ENCODE measurements at regions not wholly inside any gene's neighbourhood (a gene's known extent, or its start where the extent isn't known, plus 50 kb on each side); places are given as distances from the start of the nearest gene placed in this dataset.
"Not testable (repeated sequence)": the region's sequence is repeated elsewhere in the genome, so short reads cannot be mapped to it uniquely, and the experiment has no call there.

GRCh38 chr5:44997506-44997905 is 188.8 kb downstream of the MRPS30 start:
- Histone ChIP-seq H3K9me2 (ENCODE audit: insufficient read depth) (no peaks in the 10 kb centered on the region), H3K27ac (no peak overlapping the region), H3F3A (ENCODE audit: insufficient read depth, low read depth) (no peaks in the 10 kb centered on the region), H2AFZ (no peak overlapping the region), H4K20me1 (ENCODE audit: insufficient read depth) (no peaks in the 10 kb centered on the region), H3K4me2 (no peak overlapping the region), H3K4me1 (replicated peaks; ENCODE audit: insufficient read depth) (no peaks in the 10 kb centered on the region), H3K4me3 (no peak overlapping the region), H3K27me3 (ENCODE audit: insufficient read depth, low read depth) (no peaks in the 10 kb centered on the region), H3K9me3 (ENCODE audit: insufficient read depth, low read depth) (no peaks in the 10 kb centered on the region), H3K36me3 (ENCODE audit: low read depth) (no peaks in the 10 kb centered on the region), H3K79me2 (ENCODE audit: low read depth) (no peaks in the 10 kb centered on the region)
- no peak for DNase-seq
- intact Hi-C loops (cut with micrococcal nuclease; ENCODE audit: unreplicated experiment), result no loop called here
- ChIA-PET CTCF (no interaction called here), POLR2A (ENCODE audit: unreplicated experiment) (no interaction called here)
- no peak for TF ChIP-seq CTCF (conservative IDR thresholded peaks at IDR 0.05)
- no TSS peak for BruUV-seq (replicated peaks)

DNA sequence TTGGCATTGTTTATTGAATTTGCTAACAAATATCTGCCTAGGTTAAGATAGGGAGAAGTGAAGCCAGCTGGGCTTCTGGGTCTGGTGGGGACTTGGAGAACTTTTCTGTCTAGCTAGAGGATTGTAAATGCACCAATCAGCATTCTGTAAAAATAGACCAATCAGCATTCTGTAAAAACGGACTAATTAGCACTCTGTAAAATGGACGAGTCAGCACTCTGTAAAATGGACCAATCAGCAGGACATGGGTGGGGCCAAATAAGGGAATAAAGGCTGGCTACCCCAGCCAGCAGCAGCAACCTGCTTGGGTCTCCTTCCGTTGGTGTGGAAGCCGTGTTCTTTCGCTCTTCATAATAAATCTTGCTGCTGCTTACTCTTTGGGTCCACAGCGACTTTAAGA is 198.4 kb downstream of the MRPS30 start:
- H3K4me1 ChIP-seq (replicated peaks; ENCODE audit: insufficient read depth); H4K20me1 ChIP-seq (ENCODE audit: insufficient read depth); H3K4me2 ChIP-seq; DNase-seq; H3K4me3 ChIP-seq; CTCF ChIA-PET; BruUV-seq (replicated peaks); H3K27ac ChIP-seq; H3F3A ChIP-seq (ENCODE audit: insufficient read depth, low read depth); H3K9me3 ChIP-seq (ENCODE audit: insufficient read depth, low read depth); H3K79me2 ChIP-seq (ENCODE audit: low read depth); H3K36me3 ChIP-seq (ENCODE audit: low read depth); H3K9me2 ChIP-seq (ENCODE audit: insufficient read depth); POLR2A ChIA-PET (ENCODE audit: unreplicated experiment); intact Hi-C loops (cut with micrococcal nuclease; ENCODE audit: unreplicated experiment); H3K27me3 ChIP-seq (ENCODE audit: insufficient read depth, low read depth): not testable (repeated sequence)
- peak overlapping the region; percentile 40; the same call in 1 of the 2 replicates for H2AFZ ChIP-seq

- DNase-seq, result no peak
- no peaks in the 10 kb centered on the region for H3K79me2 ChIP-seq (ENCODE audit: low read depth)
- ChIA-PET POLR2A (ENCODE audit: unreplicated experiment) (no interaction called here), CTCF (no interaction called here)
- H3F3A ChIP-seq (ENCODE audit: insufficient read depth, low read depth), result no peaks in the 10 kb centered on the region
- H3K4me2 ChIP-seq, result no peak overlapping the region
- no peaks in the 10 kb centered on the region for H3K4me1 ChIP-seq (replicated peaks; ENCODE audit: insufficient read depth)
- no peaks in the 10 kb centered on the region for H3K36me3 ChIP-seq (ENCODE audit: low read depth)
- no peak overlapping the region for H2AFZ ChIP-seq
- H3K27ac ChIP-seq, result no peak overlapping the region
- no TSS peak for BruUV-seq (replicated peaks)
- no peaks in the 10 kb centered on the region for H3K9me2 ChIP-seq (ENCODE audit: insufficient read depth)
- intact Hi-C loops (cut with micrococcal nuclease; ENCODE audit: unreplicated experiment), result no loop called here
- H3K27me3 ChIP-seq (ENCODE audit: insufficient read depth, low read depth), result no peaks in the 10 kb centered on the region
- no peaks in the 10 kb centered on the region for H3K9me3 ChIP-seq (ENCODE audit: insufficient read depth, low read depth)
- TF ChIP-seq EZH2 (IDR thresholded peaks at IDR 0.05; ENCODE audit: low read depth), result no peak
- TF ChIP-seq CTCF (conservative IDR thresholded peaks at IDR 0.05), result no peak
- no peaks in the 10 kb centered on the region for H4K20me1 ChIP-seq (ENCODE audit: insufficient read depth)
- H3K4me3 ChIP-seq, result no peak overlapping the region
These were observed 208.8 kb downstream of the MRPS30 start for GRCh38 chr5:45017568-45017967.

GRCh38 chr5:45029553-45029952 is 220.8 kb downstream of the MRPS30 start:
- Histone ChIP-seq H3K27ac (no peak overlapping the region), H3K9me2 (ENCODE audit: insufficient read depth) (no peaks in the 10 kb centered on the region), H3F3A (ENCODE audit: insufficient read depth, low read depth) (no peaks in the 10 kb centered on the region), H3K36me3 (ENCODE audit: low read depth) (no peaks in the 10 kb centered on the region), H3K4me1 (replicated peaks; ENCODE audit: insufficient read depth) (no peaks in the 10 kb centered on the region), H3K9me3 (ENCODE audit: insufficient read depth, low read depth) (no peaks in the 10 kb centered on the region), H2AFZ (no peak overlapping the region), H3K27me3 (ENCODE audit: insufficient read depth, low read depth) (no peaks in the 10 kb centered on the region), H4K20me1 (ENCODE audit: insufficient read depth) (no peaks in the 10 kb centered on the region), H3K4me3 (no peak overlapping the region), H3K79me2 (ENCODE audit: low read depth) (no peaks in the 10 kb centered on the region), H3K4me2 (no peak overlapping the region)
- intact Hi-C loops (cut with micrococcal nuclease; ENCODE audit: unreplicated experiment), result no loop called here
- BruUV-seq (replicated peaks), result no TSS peak
- DNase-seq, result no peak
- ChIA-PET CTCF (no interaction called here), POLR2A (ENCODE audit: unreplicated experiment) (no interaction called here)
- TF ChIP-seq CTCF (conservative IDR thresholded peaks at IDR 0.05) (no peak), EZH2 (IDR thresholded peaks at IDR 0.05; ENCODE audit: low read depth) (no peak)
